Tibial nerve (tissue), 4 donors: ENCODE measurements at regions not wholly inside any gene's neighbourhood (a gene's known extent, or its start where the extent isn't known, plus 50 kb on each side); places are given as distances from the start of the nearest gene placed in this dataset.

Source experiments
- DNase-seq, 2 donors: peaks; one replicate each; pipeline ENCODE4 v3.0.0-alpha.2; 2019; ENCODE audit warnings: low spot score in 2 of 2
- H3K27ac ChIP-seq, 4 donors: fragments of 200-600 bp; sonication (generic) in 3 of 4; one replicate each; pipeline ENCODE4 v1.5.1; 2017 to 2019; ENCODE audit warnings: mild to moderate bottlenecking in 1 of 4
- H3K27me3 ChIP-seq, 2 donors: fragments of 200-600 bp; sonication (generic) in 1 of 2; one replicate each; pipeline versions ENCODE4 v1.5.1 to v1.6.0; 2017 to 2019
- H3K36me3 ChIP-seq, 3 donors: fragments of 200-600 bp; sonication (generic); one replicate each; pipeline ENCODE4 v1.5.1; 2018 to 2019
- H3K4me1 ChIP-seq, 4 donors: fragments of 200-600 bp; sonication (generic) in 3 of 4; one replicate each; pipeline ENCODE4 v1.5.1; 2017 to 2019
- H3K4me3 ChIP-seq, 4 donors: fragments of 200-600 bp; sonication (generic) in 3 of 4; one replicate each; pipeline ENCODE4 v1.5.1; 2017 to 2019; ENCODE audit warnings: mild to moderate bottlenecking in 1 of 4, moderate library complexity in 1 of 4
- H3K9me3 ChIP-seq, 4 donors: fragments of 200-600 bp; sonication (generic) in 3 of 4; one replicate each; pipeline ENCODE4 v1.5.1; 2017 to 2019
- CTCF ChIP-seq, 5 experiments: fragments of 200-600 bp in 3 of 5; fragments of 450-650 bp in 2 of 5; sonication (generic) in 3 of 5; IDR thresholded peaks; one replicate each; pipeline ENCODE4 v1.5.1; 2016 to 2019; ENCODE audit warnings: antibody characterized with exemption in 5 of 5, mild to moderate bottlenecking in 3 of 5, moderate library complexity in 2 of 5
- EP300 ChIP-seq, 2 donors: sonication (generic); formaldehyde crosslinking; IDR thresholded peaks; one replicate each; pipeline ENCODE4 v1.6.1; 2017; ENCODE audit warnings: antibody characterized with exemption in 2 of 2, mild to moderate bottlenecking in 1 of 2
- POLR2A ChIP-seq, 2 donors: fragments of 450-650 bp; IDR thresholded peaks; one replicate each; pipeline ENCODE4 v1.6.1; 2017; ENCODE audit warnings: antibody characterized with exemption in 2 of 2, mild to moderate bottlenecking in 2 of 2, moderate library complexity in 2 of 2
- WGBS, 2 donors: methylation state at CpG; one replicate each; pipeline ENCODE4 v1.1.5; 2018; 5-methylcytosine and 5-hydroxymethylcytosine counted together

- no peak overlapping the region for H3K27ac ChIP-seq
- no peak for DNase-seq
- 46 to 55% methylated on average over 2 of the region's 2 CpGs for WGBS, 2 donors
- no peak overlapping the region for H3K4me3 ChIP-seq
- no peaks in the 10 kb centered on the region for H3K4me1 ChIP-seq
- TF ChIP-seq CTCF (IDR thresholded peaks at IDR 0.05) (no peak), EP300 (IDR thresholded peaks at IDR 0.05) (no peak), POLR2A (IDR thresholded peaks at IDR 0.05) (no peak)
- no peaks in the 10 kb centered on the region for H3K27me3 ChIP-seq
- H3K9me3 ChIP-seq, result no peaks in the 10 kb centered on the region
- no peaks in the 10 kb centered on the region for H3K36me3 ChIP-seq
Measured at GRCh38 chr5:18010053-18010452, 375.8 kb downstream of the TAF11L14 start.

- no peaks in the 10 kb centered on the region for H3K36me3 ChIP-seq
- DNase-seq, result no peak
- TF ChIP-seq POLR2A (IDR thresholded peaks at IDR 0.05) (no peak), CTCF (IDR thresholded peaks at IDR 0.05) (no peak), EP300 (IDR thresholded peaks at IDR 0.05) (no peak)
- peaks cover 0 to 4% (median 0%) of the 10 kb centered on the region in 4 donors for H3K9me3 ChIP-seq
- 58 to 59% methylated on average over 2 of the region's 2 CpGs for WGBS, 2 donors
- no peaks in the 10 kb centered on the region for H3K4me1 ChIP-seq
- no peaks in the 10 kb centered on the region for H3K27me3 ChIP-seq
- no peak overlapping the region for H3K27ac ChIP-seq
- H3K4me3 ChIP-seq, result no peak overlapping the region
Measured at GRCh38 chr5:18018472-18018871, 384.2 kb downstream of the TAF11L14 start.

GRCh38 chr5:18023275-18023674 lies 389.0 kb downstream of the TAF11L14 start:
- no peak for DNase-seq

GRCh38 chr5:18023986-18024385 lies 389.7 kb downstream of the TAF11L14 start:
- DNase-seq, result no peak
- H3K9me3 ChIP-seq, result no peaks in the 10 kb centered on the region
- H3K4me3 ChIP-seq, result no peak overlapping the region
- TF ChIP-seq POLR2A (IDR thresholded peaks at IDR 0.05) (no peak), EP300 (IDR thresholded peaks at IDR 0.05) (no peak), CTCF (IDR thresholded peaks at IDR 0.05) (no peak)
- H3K27me3 ChIP-seq, result no peaks in the 10 kb centered on the region
- H3K36me3 ChIP-seq, result no peaks in the 10 kb centered on the region
- no peak overlapping the region for H3K27ac ChIP-seq
- H3K4me1 ChIP-seq, result no peaks in the 10 kb centered on the region
- 66% methylated on average over 2 of the region's 2 CpGs for WGBS, 2 donors

More at GRCh38 chr5:18023275-18023674, 389.0 kb downstream of the TAF11L14 start:
- no peak overlapping the region for H3K4me3 ChIP-seq
- H3K27me3 ChIP-seq, result no peaks in the 10 kb centered on the region
- H3K36me3 ChIP-seq, result no peaks in the 10 kb centered on the region
- no peaks in the 10 kb centered on the region for H3K9me3 ChIP-seq
- no peak for TF ChIP-seq POLR2A (IDR thresholded peaks at IDR 0.05)
- TF ChIP-seq EP300 (IDR thresholded peaks at IDR 0.05), result no peak
- TF ChIP-seq CTCF (IDR thresholded peaks at IDR 0.05), result no peak
- no peak overlapping the region for H3K27ac ChIP-seq
- WGBS, 2 donors, result 38 to 56% methylated on average over 2 of the region's 2 CpGs
- no peaks in the 10 kb centered on the region for H3K4me1 ChIP-seq

- no peaks in the 10 kb centered on the region for H3K27me3 ChIP-seq
- 78 to 96% methylated on average over 2 of the region's 2 CpGs for WGBS, 2 donors
Measured at GRCh38 chr5:18024542-18024941, 390.3 kb downstream of the TAF11L14 start.

More at GRCh38 chr5:18024542-18024941, 390.3 kb downstream of the TAF11L14 start:
- H3K27ac ChIP-seq, result no peak overlapping the region
- TF ChIP-seq POLR2A (IDR thresholded peaks at IDR 0.05), result no peak
- TF ChIP-seq EP300 (IDR thresholded peaks at IDR 0.05), result no peak
- no peak for TF ChIP-seq CTCF (IDR thresholded peaks at IDR 0.05)
- no peaks in the 10 kb centered on the region for H3K36me3 ChIP-seq
- no peak for DNase-seq
- no peak overlapping the region for H3K4me3 ChIP-seq
- H3K9me3 ChIP-seq, result no peaks in the 10 kb centered on the region
- no peaks in the 10 kb centered on the region for H3K4me1 ChIP-seq
